ENCODE measurements at regions not wholly inside any gene's neighbourhood (a gene's known extent, or its start where the extent isn't known, plus 50 kb on each side); places are given as distances from the start of the nearest gene placed in this dataset.

DNA sequence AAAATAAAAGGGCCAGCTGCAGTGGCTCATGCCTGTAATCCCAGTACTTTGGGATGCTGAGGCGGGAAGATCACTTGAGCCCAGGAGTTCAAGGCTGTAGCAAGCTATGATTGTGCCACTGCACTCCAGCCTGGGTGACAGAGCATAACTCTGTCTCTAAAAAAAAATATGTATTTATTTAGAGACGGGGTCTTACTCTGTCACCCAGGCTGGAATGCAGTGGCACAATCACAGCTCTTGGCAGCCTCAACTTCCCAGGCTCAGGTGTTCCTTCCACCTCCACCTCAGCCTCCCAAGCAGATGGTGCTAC is 179.3 kb upstream of the ATF7IP start:
- TF ChIP-seq, protein P1, sequence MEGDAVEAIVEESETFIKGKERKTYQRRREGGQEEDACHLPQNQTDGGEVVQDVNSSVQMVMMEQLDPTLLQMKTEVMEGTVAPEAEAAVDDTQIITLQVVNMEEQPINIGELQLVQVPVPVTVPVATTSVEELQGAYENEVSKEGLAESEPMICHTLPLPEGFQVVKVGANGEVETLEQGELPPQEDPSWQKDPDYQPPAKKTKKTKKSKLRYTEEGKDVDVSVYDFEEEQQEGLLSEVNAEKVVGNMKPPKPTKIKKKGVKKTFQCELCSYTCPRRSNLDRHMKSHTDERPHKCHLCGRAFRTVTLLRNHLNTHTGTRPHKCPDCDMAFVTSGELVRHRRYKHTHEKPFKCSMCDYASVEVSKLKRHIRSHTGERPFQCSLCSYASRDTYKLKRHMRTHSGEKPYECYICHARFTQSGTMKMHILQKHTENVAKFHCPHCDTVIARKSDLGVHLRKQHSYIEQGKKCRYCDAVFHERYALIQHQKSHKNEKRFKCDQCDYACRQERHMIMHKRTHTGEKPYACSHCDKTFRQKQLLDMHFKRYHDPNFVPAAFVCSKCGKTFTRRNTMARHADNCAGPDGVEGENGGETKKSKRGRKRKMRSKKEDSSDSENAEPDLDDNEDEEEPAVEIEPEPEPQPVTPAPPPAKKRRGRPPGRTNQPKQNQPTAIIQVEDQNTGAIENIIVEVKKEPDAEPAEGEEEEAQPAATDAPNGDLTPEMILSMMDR (IDR thresholded peaks at IDR 0.05; ENCODE audit: low read depth, low read length) = no peak
- TF ChIP-seq EZH2phosphoT487 (IDR thresholded peaks at IDR 0.05; ENCODE audit: low read depth) = no peak

Measured in OCI-LY3 (cell line).